IPS-20b (cell line): ENCODE measurements at regions not wholly inside any gene's neighbourhood (a gene's known extent, or its start where the extent isn't known, plus 50 kb on each side); places are given as distances from the start of the nearest gene placed in this dataset.

Source experiments
- H3K27ac ChIP-seq: one replicate; pipeline ENCODE4 v1.5.1; 2013; ENCODE audit warnings: low read length
- H3K27me3 ChIP-seq: 2 replicates; pipeline ENCODE4 v1.6.1; 2013; ENCODE audit warnings: mild to moderate bottlenecking, low read length, inconsistent platforms; ENCODE audit not compliant: insufficient read depth
- H3K36me3 ChIP-seq: 2 replicates; pipeline ENCODE4 v1.6.1; 2013; ENCODE audit warnings: low read depth, mild to moderate bottlenecking, inconsistent platforms, low read length, moderate library complexity; ENCODE audit not compliant: insufficient read depth
- H3K4me1 ChIP-seq: 2 replicates; pipeline ENCODE4 v1.6.1; 2013; ENCODE audit warnings: mild to moderate bottlenecking, control low read depth, inconsistent platforms, low read length, moderate library complexity; ENCODE audit not compliant: insufficient read depth
- H3K4me3 ChIP-seq: 2 replicates; pipeline ENCODE4 v1.5.1; 2013; ENCODE audit warnings: mild to moderate bottlenecking, low read length, inconsistent platforms
- H3K9ac ChIP-seq: 2 replicates; pipeline ENCODE4 v1.6.1; 2013; ENCODE audit warnings: low read depth, mild to moderate bottlenecking, inconsistent platforms, low read length, moderate library complexity
- H3K9me3 ChIP-seq: 2 replicates; pipeline ENCODE4 v1.6.1; 2013; ENCODE audit warnings: mild to moderate bottlenecking, low read depth, low read length, inconsistent platforms; ENCODE audit not compliant: insufficient read depth

- H3K4me3 ChIP-seq = no peak overlapping the region
- no peaks in the 10 kb centered on the region for H3K36me3 ChIP-seq
- peaks cover 21% of the 10 kb centered on the region for H3K4me1 ChIP-seq
- no peak overlapping the region for H3K27ac ChIP-seq
- no peak overlapping the region for H3K9ac ChIP-seq
- no peaks in the 10 kb centered on the region for H3K27me3 ChIP-seq
- no peaks in the 10 kb centered on the region for H3K9me3 ChIP-seq
These were observed 628.6 kb upstream of the KIRREL3 start for GRCh38 chr11:127629200-127629599.

- H3K36me3 ChIP-seq = no peaks in the 10 kb centered on the region
- no peaks in the 10 kb centered on the region for H3K27me3 ChIP-seq
- peaks cover 14% of the 10 kb centered on the region; the same call in 1 of the 2 replicates for H3K4me1 ChIP-seq
- H3K4me3 ChIP-seq = no peak overlapping the region
- H3K9ac ChIP-seq = no peak overlapping the region
- H3K9me3 ChIP-seq = no peaks in the 10 kb centered on the region
- no peak overlapping the region for H3K27ac ChIP-seq
These were observed 627.9 kb upstream of the KIRREL3 start for GRCh38 chr11:127628458-127628785.

- H3K9ac ChIP-seq = no peak overlapping the region
- peaks cover 9% of the 10 kb centered on the region; the same call in 1 of the 2 replicates for H3K4me1 ChIP-seq
- H3K9me3 ChIP-seq = no peaks in the 10 kb centered on the region
- H3K27me3 ChIP-seq = no peaks in the 10 kb centered on the region
- no peak overlapping the region for H3K4me3 ChIP-seq
- no peak overlapping the region for H3K27ac ChIP-seq
- no peaks in the 10 kb centered on the region for H3K36me3 ChIP-seq
These were observed 627.3 kb upstream of the KIRREL3 start for GRCh38 chr11:127627629-127628457.

DNA sequence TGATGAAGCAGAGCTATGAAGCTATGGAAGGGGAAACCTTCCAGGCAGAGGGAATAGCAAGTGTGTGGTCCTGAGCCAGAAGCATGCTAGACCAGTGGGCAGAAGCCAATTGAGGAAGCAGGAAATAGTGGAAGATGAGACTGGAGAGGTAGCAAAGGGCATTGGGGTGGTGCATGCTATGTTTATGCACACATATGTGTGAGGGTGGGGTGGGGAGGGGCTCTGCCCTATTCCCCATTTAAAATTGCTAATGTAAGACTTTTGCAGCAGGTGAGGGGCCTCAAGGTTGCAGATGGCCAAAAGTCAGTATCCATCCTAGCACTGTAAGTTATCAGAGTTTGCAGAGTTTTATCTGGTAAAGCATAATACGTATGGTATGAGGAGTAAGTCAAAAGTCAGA lies 626.6 kb upstream of the KIRREL3 start:
- Histone ChIP-seq H3K27me3 (no peaks in the 10 kb centered on the region), H3K4me3 (no peak overlapping the region), H3K36me3 (no peaks in the 10 kb centered on the region), H3K9me3 (no peaks in the 10 kb centered on the region), H3K27ac (no peak overlapping the region), H3K9ac (no peak overlapping the region), H3K4me1 (peaks cover 3% of the 10 kb centered on the region; the same call in 1 of the 2 replicates)

DNA sequence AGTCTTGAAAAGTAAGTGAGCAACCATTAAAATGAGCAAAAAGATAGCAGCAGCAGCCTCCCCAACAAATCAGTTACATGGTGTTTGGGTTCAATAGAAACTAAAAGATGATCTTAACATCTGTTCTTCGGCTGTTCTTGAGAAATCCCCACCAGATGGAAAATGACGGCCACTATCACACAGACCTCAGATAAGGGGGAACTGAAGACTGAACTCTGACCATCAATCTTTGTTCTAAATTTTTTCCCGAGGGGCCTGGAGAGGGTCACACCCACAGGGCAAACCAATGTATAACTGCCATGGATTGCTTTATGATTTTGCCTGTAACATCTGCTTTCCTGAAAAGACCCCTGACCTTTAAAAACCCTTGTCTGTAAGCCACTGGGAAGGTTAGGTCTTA lies 624.8 kb upstream of the KIRREL3 start:
- no peaks in the 10 kb centered on the region for H3K36me3 ChIP-seq
- no peak overlapping the region for H3K27ac ChIP-seq
- no peak overlapping the region for H3K4me3 ChIP-seq
- H3K4me1 ChIP-seq = peaks cover 3% of the 10 kb centered on the region; the same call in 1 of the 2 replicates
- no peaks in the 10 kb centered on the region for H3K27me3 ChIP-seq
- H3K9ac ChIP-seq = no peak overlapping the region
- no peaks in the 10 kb centered on the region for H3K9me3 ChIP-seq

- H3K36me3 ChIP-seq = no peaks in the 10 kb centered on the region
- H3K27ac ChIP-seq = no peak overlapping the region
- H3K9me3 ChIP-seq = no peaks in the 10 kb centered on the region
- no peak overlapping the region for H3K4me3 ChIP-seq
- H3K4me1 ChIP-seq = peaks cover 3% of the 10 kb centered on the region; the same call in 1 of the 2 replicates
- no peak overlapping the region for H3K9ac ChIP-seq
- H3K27me3 ChIP-seq = no peaks in the 10 kb centered on the region
These were observed 623.8 kb upstream of the KIRREL3 start for GRCh38 chr11:127624306-127624856.

GRCh38 chr11:127622686-127623085 lies 622.1 kb upstream of the KIRREL3 start:
- H3K27me3 ChIP-seq = no peaks in the 10 kb centered on the region
- H3K36me3 ChIP-seq = no peaks in the 10 kb centered on the region
- no peak overlapping the region for H3K9ac ChIP-seq
- H3K27ac ChIP-seq = no peak overlapping the region
- no peaks in the 10 kb centered on the region for H3K4me1 ChIP-seq
- H3K4me3 ChIP-seq = no peak overlapping the region
- H3K9me3 ChIP-seq = no peaks in the 10 kb centered on the region

GRCh38 chr11:127620671-127621070 lies 620.1 kb upstream of the KIRREL3 start:
- Histone ChIP-seq H3K4me3 (no peak overlapping the region), H3K4me1 (no peaks in the 10 kb centered on the region), H3K9ac (no peak overlapping the region), H3K27me3 (no peaks in the 10 kb centered on the region), H3K9me3 (no peaks in the 10 kb centered on the region), H3K36me3 (no peaks in the 10 kb centered on the region), H3K27ac (no peak overlapping the region)

DNA sequence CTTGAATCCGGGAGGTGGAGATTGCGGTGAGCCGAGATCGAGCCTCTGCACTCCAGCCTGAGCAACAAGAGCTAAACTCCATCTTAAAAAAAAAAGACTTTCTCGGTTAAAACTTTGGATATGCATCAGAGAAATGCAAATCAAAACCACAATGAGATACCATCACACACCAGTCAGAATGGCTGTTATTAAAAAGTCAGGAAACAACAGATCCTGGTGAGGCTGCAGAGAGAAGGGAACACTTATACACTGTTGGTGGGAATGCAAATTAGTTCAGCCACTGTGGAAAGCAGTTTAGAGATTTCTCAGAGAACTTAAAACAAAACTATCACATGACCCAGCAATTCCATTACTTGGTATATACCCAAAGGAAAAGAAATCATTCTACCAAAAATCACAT lies 619.4 kb upstream of the KIRREL3 start:
- Histone ChIP-seq H3K27me3 (no peaks in the 10 kb centered on the region), H3K9me3 (no peaks in the 10 kb centered on the region), H3K36me3 (no peaks in the 10 kb centered on the region), H3K9ac (no peak overlapping the region), H3K4me1 (no peaks in the 10 kb centered on the region), H3K4me3 (no peak overlapping the region), H3K27ac (no peak overlapping the region)

DNA sequence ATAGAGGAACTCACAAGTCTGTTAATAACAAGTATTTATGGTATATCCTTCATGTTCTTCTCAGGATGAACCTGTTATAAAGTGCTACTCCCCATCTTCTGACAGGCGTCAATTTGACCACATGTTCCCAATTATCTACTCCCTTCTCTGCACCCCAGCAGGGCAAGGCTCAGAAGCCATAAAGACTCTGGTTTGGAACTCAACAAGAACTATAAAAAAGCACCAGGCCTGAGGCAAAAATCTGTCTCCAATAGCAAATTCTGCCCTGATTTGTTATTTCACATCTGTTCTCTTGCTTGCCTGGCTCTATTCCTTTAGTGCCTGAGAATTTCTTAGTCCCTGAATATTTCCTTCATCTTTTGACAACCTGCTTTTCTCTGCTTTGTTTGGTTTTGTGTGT lies 618.2 kb upstream of the KIRREL3 start:
- Histone ChIP-seq H3K9ac (no peak overlapping the region), H3K27ac (no peak overlapping the region), H3K27me3 (no peaks in the 10 kb centered on the region), H3K4me1 (no peaks in the 10 kb centered on the region), H3K9me3 (no peaks in the 10 kb centered on the region), H3K4me3 (no peak overlapping the region), H3K36me3 (no peaks in the 10 kb centered on the region)

DNA sequence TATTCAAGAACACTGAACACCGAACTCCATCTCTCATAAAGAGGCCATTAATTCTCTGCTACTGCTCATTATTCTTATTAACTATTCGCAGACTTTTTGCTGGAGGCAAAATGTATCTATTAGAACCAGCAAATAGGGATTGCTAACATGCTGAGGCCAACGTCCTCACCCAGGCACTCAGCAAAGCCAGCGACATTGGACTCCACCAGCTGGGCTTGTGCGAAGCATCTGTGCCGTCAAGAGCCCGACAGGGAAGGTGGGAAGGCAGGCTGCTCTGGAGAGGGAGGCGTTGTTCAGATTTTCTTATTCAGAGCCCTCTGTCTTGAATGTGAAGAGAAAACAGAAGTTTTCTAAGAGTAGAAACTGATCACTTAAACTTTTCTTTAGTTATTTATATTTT lies 615.6 kb upstream of the KIRREL3 start:
- H3K9me3 ChIP-seq = no peaks in the 10 kb centered on the region
- no peaks in the 10 kb centered on the region for H3K4me1 ChIP-seq
- H3K4me3 ChIP-seq = no peak overlapping the region
- H3K36me3 ChIP-seq = no peaks in the 10 kb centered on the region
- H3K27me3 ChIP-seq = no peaks in the 10 kb centered on the region
- H3K9ac ChIP-seq = no peak overlapping the region
- H3K27ac ChIP-seq = no peak overlapping the region

DNA sequence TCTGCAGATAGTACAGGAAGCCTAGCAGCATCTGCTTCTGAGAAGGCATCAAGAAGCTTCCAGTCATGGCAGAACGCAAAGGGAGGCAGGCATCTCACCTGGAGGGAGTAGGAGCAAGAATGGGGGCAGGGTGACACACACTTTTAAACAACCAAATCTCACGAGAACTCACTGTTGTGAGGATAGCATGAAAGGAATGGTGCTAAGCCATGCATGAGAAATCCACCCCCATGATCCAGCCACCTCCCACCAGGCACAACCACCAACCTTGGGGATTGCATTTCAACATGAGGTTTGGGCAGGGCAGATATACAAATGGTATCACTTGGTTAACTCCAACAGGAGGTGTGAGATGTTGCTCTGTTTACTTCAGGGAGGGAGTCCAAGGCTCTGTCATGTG lies 612.0 kb upstream of the KIRREL3 start:
- Histone ChIP-seq H3K36me3 (no peaks in the 10 kb centered on the region), H3K9ac (no peak overlapping the region), H3K4me3 (no peak overlapping the region), H3K9me3 (no peaks in the 10 kb centered on the region), H3K27me3 (no peaks in the 10 kb centered on the region), H3K4me1 (peaks cover 5% of the 10 kb centered on the region; the same call in 1 of the 2 replicates), H3K27ac (no peak overlapping the region)
